ENCODE measurements at regions not wholly inside any gene's neighbourhood (a gene's known extent, or its start where the extent isn't known, plus 50 kb on each side); places are given as distances from the start of the nearest gene placed in this dataset.

GRCh38 chr2:6454286-6454990, 411.3 kb downstream of the CMPK2 start:
- in situ Hi-C loops (cut with HindIII; ENCODE audit: low pct_unique_long_range_greater_than_20kb, low sequenced_read_pairs): no loop called here
- intact Hi-C loops (cut with micrococcal nuclease; ENCODE audit: unreplicated experiment): no loop called here
- TF ChIP-seq SIN3A (IDR thresholded peaks at IDR 0.05; ENCODE audit: borderline replicate concordance, insufficient read depth, low read depth, low read length) (no peak), TCF7L2 (IDR thresholded peaks at IDR 0.05; ENCODE audit: low read depth, low read length) (no peak), POLR2AphosphoS5 (IDR thresholded peaks at IDR 0.05; ENCODE audit: low read depth, low read length) (no peak)
- TF ChIP-seq, protein P1, sequence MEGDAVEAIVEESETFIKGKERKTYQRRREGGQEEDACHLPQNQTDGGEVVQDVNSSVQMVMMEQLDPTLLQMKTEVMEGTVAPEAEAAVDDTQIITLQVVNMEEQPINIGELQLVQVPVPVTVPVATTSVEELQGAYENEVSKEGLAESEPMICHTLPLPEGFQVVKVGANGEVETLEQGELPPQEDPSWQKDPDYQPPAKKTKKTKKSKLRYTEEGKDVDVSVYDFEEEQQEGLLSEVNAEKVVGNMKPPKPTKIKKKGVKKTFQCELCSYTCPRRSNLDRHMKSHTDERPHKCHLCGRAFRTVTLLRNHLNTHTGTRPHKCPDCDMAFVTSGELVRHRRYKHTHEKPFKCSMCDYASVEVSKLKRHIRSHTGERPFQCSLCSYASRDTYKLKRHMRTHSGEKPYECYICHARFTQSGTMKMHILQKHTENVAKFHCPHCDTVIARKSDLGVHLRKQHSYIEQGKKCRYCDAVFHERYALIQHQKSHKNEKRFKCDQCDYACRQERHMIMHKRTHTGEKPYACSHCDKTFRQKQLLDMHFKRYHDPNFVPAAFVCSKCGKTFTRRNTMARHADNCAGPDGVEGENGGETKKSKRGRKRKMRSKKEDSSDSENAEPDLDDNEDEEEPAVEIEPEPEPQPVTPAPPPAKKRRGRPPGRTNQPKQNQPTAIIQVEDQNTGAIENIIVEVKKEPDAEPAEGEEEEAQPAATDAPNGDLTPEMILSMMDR (IDR thresholded peaks at IDR 0.05): no peak
- TF ChIP-seq, protein P2, sequence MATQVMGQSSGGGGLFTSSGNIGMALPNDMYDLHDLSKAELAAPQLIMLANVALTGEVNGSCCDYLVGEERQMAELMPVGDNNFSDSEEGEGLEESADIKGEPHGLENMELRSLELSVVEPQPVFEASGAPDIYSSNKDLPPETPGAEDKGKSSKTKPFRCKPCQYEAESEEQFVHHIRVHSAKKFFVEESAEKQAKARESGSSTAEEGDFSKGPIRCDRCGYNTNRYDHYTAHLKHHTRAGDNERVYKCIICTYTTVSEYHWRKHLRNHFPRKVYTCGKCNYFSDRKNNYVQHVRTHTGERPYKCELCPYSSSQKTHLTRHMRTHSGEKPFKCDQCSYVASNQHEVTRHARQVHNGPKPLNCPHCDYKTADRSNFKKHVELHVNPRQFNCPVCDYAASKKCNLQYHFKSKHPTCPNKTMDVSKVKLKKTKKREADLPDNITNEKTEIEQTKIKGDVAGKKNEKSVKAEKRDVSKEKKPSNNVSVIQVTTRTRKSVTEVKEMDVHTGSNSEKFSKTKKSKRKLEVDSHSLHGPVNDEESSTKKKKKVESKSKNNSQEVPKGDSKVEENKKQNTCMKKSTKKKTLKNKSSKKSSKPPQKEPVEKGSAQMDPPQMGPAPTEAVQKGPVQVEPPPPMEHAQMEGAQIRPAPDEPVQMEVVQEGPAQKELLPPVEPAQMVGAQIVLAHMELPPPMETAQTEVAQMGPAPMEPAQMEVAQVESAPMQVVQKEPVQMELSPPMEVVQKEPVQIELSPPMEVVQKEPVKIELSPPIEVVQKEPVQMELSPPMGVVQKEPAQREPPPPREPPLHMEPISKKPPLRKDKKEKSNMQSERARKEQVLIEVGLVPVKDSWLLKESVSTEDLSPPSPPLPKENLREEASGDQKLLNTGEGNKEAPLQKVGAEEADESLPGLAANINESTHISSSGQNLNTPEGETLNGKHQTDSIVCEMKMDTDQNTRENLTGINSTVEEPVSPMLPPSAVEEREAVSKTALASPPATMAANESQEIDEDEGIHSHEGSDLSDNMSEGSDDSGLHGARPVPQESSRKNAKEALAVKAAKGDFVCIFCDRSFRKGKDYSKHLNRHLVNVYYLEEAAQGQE (IDR thresholded peaks at IDR 0.05; ENCODE audit: insufficient read depth in 1 of 2, low read depth in 2 of 2, low read length in 1 of 2): no peak
- BruUV-seq (replicated peaks): no TSS peak
- ATAC-seq (no peak), DNase-seq (ENCODE audit: low read depth, low spot score) (no peak)
- CTCF ChIA-PET: no interaction called here
- Histone ChIP-seq H3K9me3 (ENCODE audit: control insufficient read depth, insufficient read depth, low read depth, low read length) (no peaks in the 10 kb centered on the region), H3K27ac (ENCODE audit: low read length) (no peak overlapping the region), H3K27me3 (ENCODE audit: control insufficient read depth, insufficient read depth, low read length) (no peaks in the 10 kb centered on the region), H3K4me3 (ENCODE audit: low read depth in 2 of 2, low read length in 2 of 2) (no peak overlapping the region), H3K4me1 (ENCODE audit: control insufficient read depth, insufficient read depth, low read length) (no peaks in the 10 kb centered on the region), H3K36me3 (ENCODE audit: control insufficient read depth, insufficient read depth, low read length) (no peaks in the 10 kb centered on the region)
- POLR2A ChIA-PET: no interaction called here

GRCh38 chr2:6459138-6459537, 406.6 kb downstream of the CMPK2 start:
- POLR2A ChIA-PET: no interaction called here
- TF ChIP-seq, protein P1 (IDR thresholded peaks at IDR 0.05): no peak
- no peak for TF ChIP-seq POLR2AphosphoS5 (IDR thresholded peaks at IDR 0.05; ENCODE audit: low read depth, low read length)
- no peak for TF ChIP-seq SIN3A (IDR thresholded peaks at IDR 0.05; ENCODE audit: borderline replicate concordance, insufficient read depth, low read depth, low read length)
- TF ChIP-seq, protein P2 (IDR thresholded peaks at IDR 0.05; ENCODE audit: insufficient read depth in 1 of 2, low read depth in 2 of 2, low read length in 1 of 2): no peak
- TF ChIP-seq TCF7L2 (IDR thresholded peaks at IDR 0.05; ENCODE audit: low read depth, low read length): no peak
- ATAC-seq (no peak), DNase-seq (ENCODE audit: low read depth, low spot score) (no peak)
- no peaks in the 10 kb centered on the region for H3K9me3 ChIP-seq (ENCODE audit: control insufficient read depth, insufficient read depth, low read depth, low read length)
- H3K4me1 ChIP-seq (ENCODE audit: control insufficient read depth, insufficient read depth, low read length): no peaks in the 10 kb centered on the region
- H3K27me3 ChIP-seq (ENCODE audit: control insufficient read depth, insufficient read depth, low read length): no peaks in the 10 kb centered on the region
- CTCF ChIA-PET: no interaction called here
- intact Hi-C loops (cut with micrococcal nuclease; ENCODE audit: unreplicated experiment) (no loop called here), in situ Hi-C loops (cut with HindIII; ENCODE audit: low pct_unique_long_range_greater_than_20kb, low sequenced_read_pairs) (no loop called here)
- no peak overlapping the region for H3K4me3 ChIP-seq (ENCODE audit: low read depth in 2 of 2, low read length in 2 of 2)
- H3K27ac ChIP-seq (ENCODE audit: low read length): no peak overlapping the region
- no peaks in the 10 kb centered on the region for H3K36me3 ChIP-seq (ENCODE audit: control insufficient read depth, insufficient read depth, low read length)
- no TSS peak for BruUV-seq (replicated peaks)
